ENCODE measurements at regions not wholly inside any gene's neighbourhood (a gene's known extent, or its start where the extent isn't known, plus 50 kb on each side); places are given as distances from the start of the nearest gene placed in this dataset.

DNA sequence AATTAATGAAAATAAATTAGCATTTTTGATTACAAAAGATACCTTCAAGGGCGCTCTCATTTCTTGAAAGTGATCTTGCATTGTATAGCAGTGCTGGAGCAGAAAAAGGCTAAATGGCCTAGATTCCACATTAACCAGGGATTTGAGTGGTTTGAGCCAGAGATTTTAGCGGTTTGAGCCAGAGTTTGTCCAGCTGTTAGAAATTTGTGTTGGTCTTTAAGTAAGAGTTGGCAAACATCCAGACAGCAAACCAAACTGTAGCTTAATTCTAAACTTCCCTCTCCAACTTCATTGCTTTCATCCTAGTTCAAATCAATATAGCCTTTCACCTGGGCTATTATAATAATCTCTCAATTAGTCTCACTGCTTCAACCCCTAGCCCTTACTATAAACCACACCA is 351.7 kb downstream of the IGSF11 start:
- DNase-seq (ENCODE audit: low spot score), result no peak
- no peak overlapping the region for H3K27ac Mint-ChIP-seq (ENCODE audit: unreplicated experiment)
- H3K36me3 Mint-ChIP-seq (ENCODE audit: low read depth, unreplicated experiment), result no peaks in the 10 kb centered on the region
- peaks cover 5% of the 10 kb centered on the region for H3K9me3 Mint-ChIP-seq (ENCODE audit: unreplicated experiment)
- no peak overlapping the region for H3K4me3 Mint-ChIP-seq (ENCODE audit: unreplicated experiment)
- TF ChIP-seq, protein P1, sequence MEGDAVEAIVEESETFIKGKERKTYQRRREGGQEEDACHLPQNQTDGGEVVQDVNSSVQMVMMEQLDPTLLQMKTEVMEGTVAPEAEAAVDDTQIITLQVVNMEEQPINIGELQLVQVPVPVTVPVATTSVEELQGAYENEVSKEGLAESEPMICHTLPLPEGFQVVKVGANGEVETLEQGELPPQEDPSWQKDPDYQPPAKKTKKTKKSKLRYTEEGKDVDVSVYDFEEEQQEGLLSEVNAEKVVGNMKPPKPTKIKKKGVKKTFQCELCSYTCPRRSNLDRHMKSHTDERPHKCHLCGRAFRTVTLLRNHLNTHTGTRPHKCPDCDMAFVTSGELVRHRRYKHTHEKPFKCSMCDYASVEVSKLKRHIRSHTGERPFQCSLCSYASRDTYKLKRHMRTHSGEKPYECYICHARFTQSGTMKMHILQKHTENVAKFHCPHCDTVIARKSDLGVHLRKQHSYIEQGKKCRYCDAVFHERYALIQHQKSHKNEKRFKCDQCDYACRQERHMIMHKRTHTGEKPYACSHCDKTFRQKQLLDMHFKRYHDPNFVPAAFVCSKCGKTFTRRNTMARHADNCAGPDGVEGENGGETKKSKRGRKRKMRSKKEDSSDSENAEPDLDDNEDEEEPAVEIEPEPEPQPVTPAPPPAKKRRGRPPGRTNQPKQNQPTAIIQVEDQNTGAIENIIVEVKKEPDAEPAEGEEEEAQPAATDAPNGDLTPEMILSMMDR (IDR thresholded peaks at IDR 0.05; ENCODE audit: unreplicated experiment), result no peak
- no peaks in the 10 kb centered on the region for H3K27me3 Mint-ChIP-seq (ENCODE audit: unreplicated experiment)
- no peaks in the 10 kb centered on the region for H3K4me1 Mint-ChIP-seq (ENCODE audit: unreplicated experiment)

DNA sequence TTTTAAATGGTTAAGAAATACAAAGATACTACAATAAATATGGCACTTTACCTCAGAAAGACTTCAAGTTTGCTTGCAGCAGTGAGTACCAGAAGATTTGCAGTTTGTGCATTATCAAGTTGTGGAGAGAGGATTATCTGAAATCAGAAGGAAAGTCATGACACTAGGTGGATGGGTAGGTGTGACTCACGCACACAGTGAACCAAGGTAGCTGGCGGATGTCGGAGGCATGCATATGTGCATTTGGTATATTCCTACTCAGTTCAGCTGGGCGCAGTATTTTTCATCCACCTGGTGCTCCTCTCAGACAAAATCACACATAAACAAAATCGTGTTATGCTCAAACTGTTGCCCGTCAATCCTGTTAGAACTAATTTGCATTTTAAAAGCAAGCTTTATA is 351.0 kb downstream of the IGSF11 start:
- no peaks in the 10 kb centered on the region for H3K27me3 Mint-ChIP-seq (ENCODE audit: unreplicated experiment)
- no peak for DNase-seq (ENCODE audit: low spot score)

DNA sequence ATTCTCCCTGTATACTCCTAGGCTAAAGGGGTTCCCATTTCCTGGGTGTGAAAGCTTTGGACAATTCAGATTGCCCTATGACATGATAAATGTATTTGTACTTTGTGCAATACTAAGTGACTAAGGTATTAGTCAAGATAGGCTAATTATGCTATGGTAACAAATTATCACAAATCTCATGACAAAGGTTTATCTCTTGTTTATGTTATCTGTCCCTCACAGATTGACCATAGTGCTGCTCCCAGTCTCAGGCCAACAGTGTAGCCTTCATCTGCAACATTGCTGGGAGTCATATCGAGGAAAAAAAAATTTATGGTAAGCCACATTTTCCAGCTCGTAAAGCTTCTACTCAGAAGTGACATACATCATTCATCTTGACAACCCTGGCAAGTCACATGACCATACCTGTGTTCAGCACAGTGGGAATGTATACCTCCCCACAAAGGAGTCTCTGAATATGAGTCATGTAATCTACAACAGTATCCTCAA is 346.2 kb downstream of the IGSF11 start:
- H3K4me3 Mint-ChIP-seq (ENCODE audit: unreplicated experiment), result no peak overlapping the region
- no peaks in the 10 kb centered on the region for H3K27me3 Mint-ChIP-seq (ENCODE audit: unreplicated experiment)
- no peaks in the 10 kb centered on the region for H3K36me3 Mint-ChIP-seq (ENCODE audit: low read depth, unreplicated experiment)
- TF ChIP-seq, protein P1 (IDR thresholded peaks at IDR 0.05; ENCODE audit: unreplicated experiment), result no peak
- DNase-seq (ENCODE audit: low spot score), result no peak
- no peaks in the 10 kb centered on the region for H3K9me3 Mint-ChIP-seq (ENCODE audit: unreplicated experiment)
- H3K27ac Mint-ChIP-seq (ENCODE audit: unreplicated experiment), result no peak overlapping the region
- peaks cover 7% of the 10 kb centered on the region for H3K4me1 Mint-ChIP-seq (ENCODE audit: unreplicated experiment)

More for the DNA sequence above, 351.0 kb downstream of the IGSF11 start:
- Mint-ChIP-seq H3K36me3 (ENCODE audit: low read depth, unreplicated experiment) (no peaks in the 10 kb centered on the region), H3K4me3 (ENCODE audit: unreplicated experiment) (no peak overlapping the region), H3K27ac (ENCODE audit: unreplicated experiment) (no peak overlapping the region), H3K4me1 (ENCODE audit: unreplicated experiment) (no peaks in the 10 kb centered on the region), H3K9me3 (ENCODE audit: unreplicated experiment) (peaks cover 1% of the 10 kb centered on the region)
- TF ChIP-seq, protein P1 (IDR thresholded peaks at IDR 0.05; ENCODE audit: unreplicated experiment), result no peak

DNA sequence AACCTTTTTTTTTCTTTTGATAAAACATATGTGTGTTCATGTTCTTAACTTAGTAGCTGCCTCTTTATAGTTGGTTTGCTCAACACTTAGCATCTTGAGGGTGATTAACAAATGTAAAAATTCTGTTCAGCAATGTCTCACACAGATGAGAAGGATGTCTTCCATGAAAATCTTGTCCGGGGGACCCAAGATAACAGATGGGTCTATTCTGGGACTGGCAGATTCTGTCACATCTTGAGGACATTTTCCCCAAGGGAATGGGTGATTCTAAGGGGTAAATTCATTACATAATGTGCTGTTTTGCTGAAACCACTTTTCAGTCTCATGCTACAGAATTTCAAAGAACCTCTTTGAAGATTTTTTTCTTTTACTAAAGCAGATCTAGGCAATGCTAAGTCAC is 342.2 kb downstream of the IGSF11 start:
- DNase-seq (ENCODE audit: low spot score), result no peak
- H3K4me1 Mint-ChIP-seq (ENCODE audit: unreplicated experiment), result peaks cover 7% of the 10 kb centered on the region
- H3K9me3 Mint-ChIP-seq (ENCODE audit: unreplicated experiment), result no peaks in the 10 kb centered on the region
- H3K27ac Mint-ChIP-seq (ENCODE audit: unreplicated experiment), result no peak overlapping the region
- no peaks in the 10 kb centered on the region for H3K36me3 Mint-ChIP-seq (ENCODE audit: low read depth, unreplicated experiment)
- no peak overlapping the region for H3K4me3 Mint-ChIP-seq (ENCODE audit: unreplicated experiment)
- TF ChIP-seq, protein P1 (IDR thresholded peaks at IDR 0.05; ENCODE audit: unreplicated experiment), result no peak
- H3K27me3 Mint-ChIP-seq (ENCODE audit: unreplicated experiment), result no peaks in the 10 kb centered on the region

DNA sequence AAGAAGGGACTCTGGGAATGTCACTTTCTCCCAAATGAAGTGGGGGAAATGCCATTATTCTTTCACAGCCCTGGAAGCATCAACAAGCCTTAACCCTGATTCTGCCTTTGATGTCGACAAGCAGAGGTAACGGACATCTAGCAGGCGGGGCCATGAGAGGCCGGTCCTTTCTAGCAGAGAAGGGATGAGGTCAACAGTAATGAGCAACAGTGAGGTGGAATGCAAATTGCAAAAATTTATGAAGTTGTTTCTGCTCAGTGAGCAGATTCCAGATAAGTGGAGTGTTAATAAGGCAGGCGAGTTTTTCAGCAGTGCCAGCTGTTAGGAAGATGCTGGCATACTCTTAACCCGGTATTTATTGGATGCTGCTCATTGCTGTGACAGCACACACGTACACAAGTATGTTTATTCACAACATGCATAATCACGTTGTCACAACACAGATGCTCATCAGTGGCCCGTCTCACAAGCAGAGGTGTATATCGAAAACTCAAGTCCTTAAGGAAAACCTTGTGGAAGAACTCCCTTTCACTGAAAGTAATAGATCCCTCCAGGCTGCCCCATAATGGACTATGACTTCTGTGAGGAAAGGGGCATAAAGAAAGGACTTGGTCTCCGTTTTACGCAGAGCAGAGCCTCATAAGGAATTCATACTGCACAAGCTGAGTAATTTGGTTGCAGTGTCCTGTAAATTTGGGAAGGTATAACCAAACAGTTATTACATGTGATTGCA is 329.0 kb downstream of the IGSF11 start:
- H3K27ac Mint-ChIP-seq (ENCODE audit: unreplicated experiment), result no peak overlapping the region
- H3K36me3 Mint-ChIP-seq (ENCODE audit: low read depth, unreplicated experiment), result no peaks in the 10 kb centered on the region
- no peak overlapping the region for H3K4me3 Mint-ChIP-seq (ENCODE audit: unreplicated experiment)
- TF ChIP-seq, protein P1 (IDR thresholded peaks at IDR 0.05; ENCODE audit: unreplicated experiment), result no peak
- no peaks in the 10 kb centered on the region for H3K4me1 Mint-ChIP-seq (ENCODE audit: unreplicated experiment)
- no peaks in the 10 kb centered on the region for H3K9me3 Mint-ChIP-seq (ENCODE audit: unreplicated experiment)
- peaks cover 2% of the 10 kb centered on the region for H3K27me3 Mint-ChIP-seq (ENCODE audit: unreplicated experiment)
- no peak for DNase-seq (ENCODE audit: low spot score)
